Right ventricle myocardium inferior (tissue), 1 donor: ENCODE measurements at regions not wholly inside any gene's neighbourhood (a gene's known extent, or its start where the extent isn't known, plus 50 kb on each side); places are given as distances from the start of the nearest gene placed in this dataset.
"Not testable (repeated sequence)": the region's sequence is repeated elsewhere in the genome, so short reads cannot be mapped to it uniquely, and the experiment has no call there.

ENCODE experiments used
- ATAC-seq: fragments of 200-7000 bp; cut with Tn5 transposase; one replicate; pipeline ENCODE4 v1.9.1; 2020; ENCODE audit warnings: mild to moderate bottlenecking, moderate library complexity
- DNase-seq: peaks from one replicate; pipeline ENCODE4 v3.0.0; 2021; ENCODE audit errors: missing footprints
- intact Hi-C: fragments of 100-400 bp; cut with DNase I; formaldehyde crosslinking; loops from one replicate; pipeline ENCODE4 v1.11.0; 2022
- donor health status: DM: no; HTN: yes; CAD: no; lungs with severe emphysema.

- DNase-seq = no peak
- no peak for ATAC-seq
- intact Hi-C loops = no loop called here
Observed at GRCh38 chr2:142827170-142827569, 50.3 kb upstream of the KYNU start.

DNA sequence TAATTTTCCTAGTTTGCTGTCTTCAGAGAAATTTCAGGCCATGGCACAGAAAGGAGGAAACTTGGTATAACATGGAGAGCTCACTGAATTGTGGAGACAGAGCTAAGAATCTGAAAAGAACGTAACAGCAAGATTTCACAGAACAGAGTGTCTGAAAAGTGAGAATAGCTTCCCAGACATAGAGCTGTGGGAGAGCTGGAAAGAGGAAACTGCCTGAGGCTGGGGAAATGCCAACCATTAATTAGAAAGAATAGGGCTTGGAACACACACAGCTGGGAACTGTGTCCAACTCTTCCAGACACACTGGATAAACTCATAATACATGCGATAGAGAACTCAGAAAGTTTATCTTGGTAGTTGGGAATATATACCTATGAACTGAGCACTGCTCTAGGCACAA, 51.6 kb upstream of the KYNU start:
- intact Hi-C loops = no loop called here
- DNase-seq (no peak), ATAC-seq (no peak)

GRCh38 chr2:142824756-142825155, 52.7 kb upstream of the KYNU start:
- intact Hi-C loops = no loop called here
- DNase-seq (no peak), ATAC-seq (no peak)

DNA sequence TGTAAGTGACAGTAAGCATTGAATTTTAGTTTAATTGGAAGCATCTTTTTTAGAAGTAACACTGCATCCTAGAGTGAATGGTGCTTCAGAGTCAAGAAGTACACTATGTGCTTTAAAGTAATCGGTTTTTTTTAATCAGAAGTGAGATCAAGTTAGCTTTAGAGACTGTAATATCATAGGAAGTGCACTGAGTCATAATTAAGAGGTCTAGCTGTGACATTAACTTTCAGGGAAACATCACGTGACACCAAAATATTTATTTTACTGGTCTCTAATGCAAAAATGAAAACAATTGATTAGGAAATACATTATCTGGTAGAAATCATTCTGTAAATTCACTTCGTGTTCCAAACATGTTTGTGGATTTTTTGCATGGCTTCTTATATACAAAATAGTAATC, 55.3 kb upstream of the KYNU start:
- DNase-seq = no peak
- ATAC-seq = no peak
- intact Hi-C loops = no loop called here

DNA sequence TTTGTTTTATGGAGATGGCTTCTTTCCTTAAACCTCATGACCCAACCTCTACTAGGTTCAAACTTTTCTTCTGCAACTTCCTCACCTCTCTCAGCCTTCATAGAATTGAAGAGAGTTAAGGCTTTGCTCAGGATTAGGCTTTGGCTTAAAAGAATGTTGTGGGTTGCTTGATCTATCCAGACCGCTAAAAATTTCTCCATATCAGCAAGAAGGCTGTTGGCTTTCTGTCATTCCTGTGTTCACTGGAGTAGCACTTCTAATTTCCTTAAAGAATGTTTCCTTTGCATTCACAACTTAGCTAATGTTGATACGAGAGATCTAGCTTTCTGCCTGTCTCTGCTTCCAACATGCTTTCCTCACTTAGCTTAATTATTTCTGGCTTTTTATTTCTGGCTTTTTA, 58.1 kb upstream of the KYNU start:
- intact Hi-C loops = no loop called here
- ATAC-seq = no peak

DNA sequence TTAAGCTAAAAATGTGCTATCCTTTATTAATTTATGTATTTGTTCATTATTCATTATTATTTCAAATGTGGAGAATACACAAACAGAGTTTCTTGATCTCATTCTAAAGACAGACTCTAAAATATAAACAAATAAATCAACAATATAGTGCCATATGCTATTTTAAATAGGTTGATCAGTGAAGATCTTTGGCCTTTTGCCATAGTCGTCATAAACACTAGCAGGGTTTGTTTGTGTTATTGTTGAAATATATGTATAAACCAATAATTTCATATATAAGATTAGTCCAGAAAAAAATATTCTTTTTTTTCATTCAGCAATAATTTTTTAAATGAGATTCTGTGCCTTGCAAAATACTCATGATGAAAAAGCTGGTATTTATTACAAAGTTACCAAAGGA, 62.1 kb upstream of the KYNU start:
- DNase-seq (no peak), ATAC-seq (no peak)
- intact Hi-C loops = no loop called here

More for the DNA sequence above, 58.1 kb upstream of the KYNU start:
- DNase-seq = no peak

GRCh38 chr2:142813830-142814829, 63.3 kb upstream of the KYNU start:
- ATAC-seq = no peak
- DNase-seq = no peak

DNA sequence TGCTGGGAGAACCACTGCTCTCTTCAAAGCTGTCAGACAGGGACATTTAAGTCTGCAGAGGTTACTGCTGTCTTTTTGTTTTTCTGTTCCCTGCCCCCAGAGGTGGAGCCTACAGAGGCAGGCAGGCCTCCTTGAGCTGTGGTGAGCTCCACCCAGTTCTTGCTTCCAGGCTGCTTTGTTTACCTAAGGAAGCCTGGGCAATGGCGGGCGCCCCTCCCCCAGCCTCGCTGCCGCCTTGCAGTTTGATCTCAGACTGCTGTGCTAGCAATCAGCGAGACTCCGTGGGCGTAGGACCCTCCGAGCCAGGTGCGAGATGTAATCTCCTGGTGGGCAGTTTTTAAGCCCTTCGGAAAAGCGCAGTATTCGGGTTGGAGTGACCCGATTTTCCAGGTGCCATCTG, 65.8 kb upstream of the KYNU start:
- intact Hi-C loops, ATAC-seq: not testable (repeated sequence)

More at GRCh38 chr2:142813830-142814829, 63.3 kb upstream of the KYNU start:
- intact Hi-C loops = no loop called here

DNA sequence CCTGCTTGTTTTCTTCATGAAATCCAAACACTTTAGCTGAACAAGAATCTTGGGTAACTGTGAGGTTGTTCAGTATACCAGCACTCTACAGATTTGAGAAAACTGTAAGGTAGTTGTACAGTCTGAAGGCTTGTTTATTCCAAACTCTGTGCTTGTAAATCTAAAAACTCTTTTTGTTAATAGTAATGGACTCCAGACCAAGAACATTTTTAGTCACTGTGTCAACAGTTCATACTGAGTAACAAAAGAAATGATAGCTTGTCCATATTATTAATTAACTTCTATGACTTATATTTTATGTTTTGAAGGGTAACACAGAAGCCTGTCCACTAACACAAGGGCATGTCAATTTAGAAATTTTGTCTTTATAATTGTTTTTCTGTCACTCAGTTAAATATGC, 72.2 kb upstream of the KYNU start:
- no peak for ATAC-seq
- intact Hi-C loops = no loop called here
- DNase-seq = no peak

More for the DNA sequence above, 65.8 kb upstream of the KYNU start:
- DNase-seq = not testable (repeated sequence)

DNA sequence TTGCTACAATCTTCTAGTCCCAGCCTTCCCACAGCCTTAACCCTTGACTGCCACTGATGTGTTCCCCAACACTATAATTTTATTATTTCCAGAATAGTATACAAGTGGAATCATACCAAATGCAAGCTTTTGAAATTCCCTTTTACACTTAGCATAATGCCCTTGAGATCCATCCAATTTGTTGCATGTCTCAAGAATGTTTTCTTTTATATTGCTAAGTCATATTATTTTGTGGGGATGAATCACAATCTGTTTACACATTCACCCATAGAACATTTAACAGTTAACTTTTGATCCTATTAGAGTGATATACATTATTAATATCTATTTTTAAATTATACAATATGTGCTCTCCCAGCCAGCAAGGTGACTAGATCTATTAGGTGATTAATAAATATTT, 74.3 kb upstream of the KYNU start:
- intact Hi-C loops = no loop called here
- DNase-seq = no peak
- ATAC-seq = no peak

- no peak for DNase-seq
- intact Hi-C loops = no loop called here
- ATAC-seq = no peak
Observed at GRCh38 chr2:142796588-142796987, 80.9 kb upstream of the KYNU start.

DNA sequence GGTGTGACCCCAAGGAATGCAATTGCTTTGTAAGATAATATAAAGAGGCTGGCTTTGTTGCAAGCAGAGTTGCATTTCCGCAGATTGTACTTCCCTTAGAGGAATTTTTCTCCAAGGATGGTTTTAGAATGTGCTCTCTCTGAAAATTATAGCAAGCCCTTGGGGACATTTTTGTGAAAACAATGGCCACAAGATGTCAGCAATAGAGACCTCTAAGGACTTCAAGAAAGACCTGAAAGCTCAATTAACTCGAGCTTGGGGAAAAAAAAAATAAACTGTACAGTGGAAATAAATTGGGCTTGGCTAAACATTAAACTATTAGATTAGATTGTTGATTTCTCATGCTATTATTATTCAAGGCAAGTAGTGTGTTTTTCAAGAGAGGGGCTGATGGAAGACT, 81.3 kb upstream of the KYNU start:
- ATAC-seq = no peak
- no peak for DNase-seq
- intact Hi-C loops = no loop called here

DNA sequence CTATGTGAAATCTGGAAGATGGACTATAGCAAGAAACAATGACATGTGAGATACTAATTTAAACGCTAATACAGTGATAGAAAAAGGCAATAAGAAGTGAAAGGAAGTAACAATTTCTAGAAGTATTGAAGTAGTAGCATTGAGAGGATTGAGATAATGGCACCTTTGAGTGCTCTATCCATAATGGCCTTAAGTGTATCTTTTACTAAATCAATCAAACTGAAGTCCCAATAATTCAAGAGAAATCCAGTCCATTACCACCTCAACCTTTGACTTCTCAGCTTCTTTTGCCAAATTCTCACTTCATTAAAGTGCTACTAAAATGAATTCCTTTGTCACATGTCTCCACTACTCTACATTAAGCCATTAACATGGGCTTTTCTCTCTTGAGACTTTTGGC, 82.6 kb upstream of the KYNU start:
- ATAC-seq = no peak
- no peak for DNase-seq
- intact Hi-C loops = no loop called here

- ATAC-seq, DNase-seq, intact Hi-C loops: not testable (repeated sequence)
Observed at GRCh38 chr2:142792328-142792727, 85.1 kb upstream of the KYNU start.

- intact Hi-C loops = no loop called here
- no peak for DNase-seq
- no peak for ATAC-seq
Observed at GRCh38 chr2:142791335-142791734, 86.1 kb upstream of the KYNU start.

DNA sequence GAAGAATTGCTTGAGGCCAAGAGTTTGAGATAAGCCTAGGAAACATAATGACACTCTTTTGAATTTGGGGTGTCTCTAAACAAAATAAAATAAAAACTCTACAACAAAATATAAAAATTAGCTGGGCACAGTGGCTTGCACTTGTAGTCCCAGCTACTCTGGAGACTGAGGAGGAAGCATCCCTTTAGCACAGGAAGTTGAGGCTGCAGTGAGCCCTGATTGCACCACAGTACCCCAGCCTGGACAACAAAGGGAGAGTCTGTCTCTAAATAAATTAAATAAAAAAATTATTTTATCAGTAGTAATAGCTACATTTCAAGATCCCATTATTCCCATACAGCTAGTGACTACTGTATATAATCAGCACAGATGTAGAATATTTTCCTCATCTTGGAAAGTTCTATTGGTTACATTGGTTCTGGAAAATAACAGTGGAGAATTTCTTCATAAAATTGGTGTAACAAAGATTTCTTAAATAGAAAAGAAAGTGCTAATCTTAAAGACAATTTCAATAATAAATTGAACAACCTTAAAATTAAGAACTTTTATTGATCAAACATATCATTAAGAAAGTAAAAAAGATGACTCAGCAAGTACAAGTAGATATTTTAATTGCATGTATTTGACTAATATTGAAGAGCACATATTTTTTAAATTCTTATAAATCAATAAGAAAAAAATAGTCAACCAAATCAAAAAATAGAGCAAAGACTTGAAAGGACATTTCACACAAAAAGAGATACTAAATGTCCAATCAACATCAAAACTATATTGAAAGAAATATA, 90.4 kb upstream of the KYNU start:
- intact Hi-C loops = no loop called here
- DNase-seq = peak; percentile 31
- no peak for ATAC-seq

DNA sequence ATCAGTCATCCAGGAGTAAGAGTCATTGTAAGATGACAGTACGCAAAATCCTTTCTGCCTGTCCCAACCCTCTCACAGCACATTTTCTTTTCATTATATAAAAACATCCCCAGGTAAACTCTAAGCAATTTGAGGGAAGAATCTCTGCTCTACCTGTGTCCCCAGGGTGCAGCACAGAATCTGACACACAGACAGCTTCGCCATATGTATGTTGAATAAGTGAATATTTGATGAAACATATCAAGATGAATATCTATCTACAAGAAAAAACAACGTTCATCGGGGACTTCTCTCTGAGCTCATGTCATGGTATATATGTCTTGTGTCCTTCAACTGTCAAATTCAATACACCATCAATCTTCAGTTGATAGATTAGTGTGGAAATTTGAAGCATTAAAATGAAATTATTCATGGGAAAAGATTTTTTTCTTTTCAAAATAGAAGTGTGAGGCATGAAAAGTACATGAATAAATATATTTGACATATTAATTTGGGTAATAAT, 94.5 kb upstream of the KYNU start:
- ATAC-seq (no peak), DNase-seq (no peak)
- intact Hi-C loops = no loop called here

GRCh38 chr2:142781146-142781545, 96.3 kb upstream of the KYNU start:
- DNase-seq = no peak
- intact Hi-C loops = no loop called here
- no peak for ATAC-seq

DNA sequence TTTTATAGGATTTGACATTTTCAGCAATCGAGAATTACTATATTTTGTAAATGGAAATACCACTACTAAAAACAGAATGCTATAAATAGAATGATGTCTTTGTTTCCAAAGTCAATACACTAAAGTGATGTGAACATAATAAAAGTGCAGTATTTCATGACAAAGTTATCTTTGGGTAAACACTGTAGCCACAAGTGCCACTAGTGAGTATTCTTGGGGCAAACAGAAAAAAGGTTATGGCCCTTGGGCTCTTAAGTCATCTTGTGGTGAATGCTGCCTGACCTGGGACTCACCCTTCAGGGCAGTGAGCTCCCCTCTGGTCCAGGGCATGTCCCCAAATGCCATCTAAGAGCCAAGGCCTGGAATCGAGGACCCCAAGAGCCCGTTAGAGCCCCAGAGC, 99.2 kb upstream of the KYNU start:
- intact Hi-C loops = no loop called here
- DNase-seq = no peak
- no peak for ATAC-seq

DNA sequence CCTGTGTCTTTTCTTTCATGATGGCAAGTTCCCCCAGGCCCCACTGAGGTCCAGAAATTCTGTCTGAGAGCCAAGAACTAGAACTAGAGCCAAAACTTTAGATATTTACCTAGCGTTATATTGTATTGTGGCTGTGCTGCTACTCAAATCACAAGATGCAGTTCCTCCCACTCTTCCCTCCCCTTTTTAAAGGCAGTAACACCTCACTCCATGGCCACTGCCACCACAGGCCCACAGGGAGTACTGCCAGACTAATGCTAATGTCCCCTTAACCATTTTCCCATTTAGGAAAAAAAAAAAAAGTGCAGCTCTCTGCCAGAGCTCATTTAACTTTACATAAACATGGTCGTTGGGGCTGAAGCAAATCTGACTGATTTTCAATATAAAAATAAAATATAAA, 99.7 kb upstream of the KYNU start:
- DNase-seq = no peak
- intact Hi-C loops = no loop called here
- ATAC-seq = no peak
